ENCODE measurements at regions not wholly inside any gene's neighbourhood (a gene's known extent, or its start where the extent isn't known, plus 50 kb on each side); places are given as distances from the start of the nearest gene placed in this dataset.

GRCh38 chr2:220168891-220169546 is 541.6 kb downstream of the SLC4A3 start:
- no peak for DNase-seq (ENCODE audit: low read depth in 1 of 2, low spot score in 1 of 2)
- Histone ChIP-seq H3K36me3 (no peaks in the 10 kb centered on the region), H3K4me1 (ENCODE audit: low read depth) (no peaks in the 10 kb centered on the region), H3K27ac (no peak overlapping the region), H3K27me3 (no peaks in the 10 kb centered on the region), H3K9me3 (ENCODE audit: low read depth) (no peaks in the 10 kb centered on the region), H3K4me3 (no peak overlapping the region)
- TF ChIP-seq, protein P1, sequence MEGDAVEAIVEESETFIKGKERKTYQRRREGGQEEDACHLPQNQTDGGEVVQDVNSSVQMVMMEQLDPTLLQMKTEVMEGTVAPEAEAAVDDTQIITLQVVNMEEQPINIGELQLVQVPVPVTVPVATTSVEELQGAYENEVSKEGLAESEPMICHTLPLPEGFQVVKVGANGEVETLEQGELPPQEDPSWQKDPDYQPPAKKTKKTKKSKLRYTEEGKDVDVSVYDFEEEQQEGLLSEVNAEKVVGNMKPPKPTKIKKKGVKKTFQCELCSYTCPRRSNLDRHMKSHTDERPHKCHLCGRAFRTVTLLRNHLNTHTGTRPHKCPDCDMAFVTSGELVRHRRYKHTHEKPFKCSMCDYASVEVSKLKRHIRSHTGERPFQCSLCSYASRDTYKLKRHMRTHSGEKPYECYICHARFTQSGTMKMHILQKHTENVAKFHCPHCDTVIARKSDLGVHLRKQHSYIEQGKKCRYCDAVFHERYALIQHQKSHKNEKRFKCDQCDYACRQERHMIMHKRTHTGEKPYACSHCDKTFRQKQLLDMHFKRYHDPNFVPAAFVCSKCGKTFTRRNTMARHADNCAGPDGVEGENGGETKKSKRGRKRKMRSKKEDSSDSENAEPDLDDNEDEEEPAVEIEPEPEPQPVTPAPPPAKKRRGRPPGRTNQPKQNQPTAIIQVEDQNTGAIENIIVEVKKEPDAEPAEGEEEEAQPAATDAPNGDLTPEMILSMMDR (IDR thresholded peaks at IDR 0.05; ENCODE audit: low read depth, low read length): no peak

GRCh38 chr2:220174826-220175225 is 547.4 kb downstream of the SLC4A3 start:
- Histone ChIP-seq H3K4me3 (no peak overlapping the region), H3K9me3 (ENCODE audit: low read depth) (no peaks in the 10 kb centered on the region), H3K4me1 (ENCODE audit: low read depth) (no peaks in the 10 kb centered on the region), H3K27ac (no peak overlapping the region), H3K27me3 (no peaks in the 10 kb centered on the region), H3K36me3 (no peaks in the 10 kb centered on the region)
- TF ChIP-seq, protein P1 (IDR thresholded peaks at IDR 0.05; ENCODE audit: low read depth, low read length): no peak
- DNase-seq (ENCODE audit: low read depth in 1 of 2, low spot score in 1 of 2): no peak

- no peaks in the 10 kb centered on the region for H3K9me3 ChIP-seq (ENCODE audit: low read depth)
- DNase-seq (ENCODE audit: low read depth in 1 of 2, low spot score in 1 of 2): no peak
- H3K4me1 ChIP-seq (ENCODE audit: low read depth): no peaks in the 10 kb centered on the region
- TF ChIP-seq, protein P1 (IDR thresholded peaks at IDR 0.05; ENCODE audit: low read depth, low read length): no peak
- H3K27ac ChIP-seq: no peak overlapping the region
- no peaks in the 10 kb centered on the region for H3K27me3 ChIP-seq
- H3K36me3 ChIP-seq: no peaks in the 10 kb centered on the region
- H3K4me3 ChIP-seq: no peak overlapping the region
Observed at GRCh38 chr2:220175967-220176366, 548.5 kb downstream of the SLC4A3 start.

GRCh38 chr2:220178991-220179695 is 551.7 kb downstream of the SLC4A3 start:
- TF ChIP-seq, protein P1 (IDR thresholded peaks at IDR 0.05; ENCODE audit: low read depth, low read length): no peak
- Histone ChIP-seq H3K27me3 (no peaks in the 10 kb centered on the region), H3K4me3 (no peak overlapping the region), H3K4me1 (ENCODE audit: low read depth) (no peaks in the 10 kb centered on the region), H3K27ac (no peak overlapping the region), H3K36me3 (no peaks in the 10 kb centered on the region), H3K9me3 (ENCODE audit: low read depth) (no peaks in the 10 kb centered on the region)
- DNase-seq (ENCODE audit: low read depth in 1 of 2, low spot score in 1 of 2): no peak

GRCh38 chr2:220181165-220181564 is 553.7 kb downstream of the SLC4A3 start:
- Histone ChIP-seq H3K9me3 (ENCODE audit: low read depth) (no peaks in the 10 kb centered on the region), H3K36me3 (no peaks in the 10 kb centered on the region), H3K27me3 (no peaks in the 10 kb centered on the region), H3K4me1 (ENCODE audit: low read depth) (no peaks in the 10 kb centered on the region), H3K4me3 (no peak overlapping the region), H3K27ac (no peak overlapping the region)
- DNase-seq (ENCODE audit: low read depth in 1 of 2, low spot score in 1 of 2): no peak
- TF ChIP-seq, protein P1 (IDR thresholded peaks at IDR 0.05; ENCODE audit: low read depth, low read length): no peak

Measured in cardiac muscle cell (in vitro differentiated cells and primary cell).